ENCODE measurements at regions not wholly inside any gene's neighbourhood (a gene's known extent, or its start where the extent isn't known, plus 50 kb on each side); places are given as distances from the start of the nearest gene placed in this dataset.
"Not testable (repeated sequence)": the region's sequence is repeated elsewhere in the genome, so short reads cannot be mapped to it uniquely, and the experiment has no call there.

DNA sequence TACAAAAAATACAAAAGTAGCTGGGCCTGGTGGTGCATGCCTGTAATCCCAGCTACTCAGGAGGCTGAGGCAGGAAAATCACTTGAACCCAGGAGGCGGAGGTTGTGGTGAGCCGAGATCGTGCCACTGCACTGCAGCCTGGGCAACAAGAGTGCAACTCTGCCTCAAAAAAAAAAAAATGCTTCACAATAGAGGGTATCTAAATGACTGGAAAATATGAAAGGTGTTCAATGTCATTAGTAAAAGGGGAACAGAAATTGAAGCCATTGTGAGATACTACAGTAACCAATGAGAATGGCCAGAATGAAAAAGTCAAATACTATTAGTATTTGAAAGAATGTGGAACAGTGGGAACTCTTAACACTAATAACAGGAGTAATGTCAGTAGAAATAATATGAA is 96.1 kb upstream of the FAM241A start:
- H3K9me3 ChIP-seq (ENCODE audit: control insufficient read depth in 5 of 5, low read length in 5 of 5); H3K4me1 ChIP-seq (ENCODE audit: control insufficient read depth in 5 of 5, insufficient read depth in 5 of 5, low read length in 5 of 5); H3K27me3 ChIP-seq (ENCODE audit: control insufficient read depth in 5 of 5, insufficient read depth in 4 of 5, low read length in 5 of 5); H3K36me3 ChIP-seq (ENCODE audit: control insufficient read depth in 5 of 5, insufficient read depth in 5 of 5, low read length in 5 of 5); H3K9ac ChIP-seq (ENCODE audit: low read length in 5 of 5); H3K4me3 ChIP-seq (ENCODE audit: low read depth in 1 of 5, low read length in 5 of 5); H3K27ac ChIP-seq (ENCODE audit: low read depth, low read length): not testable (repeated sequence)

DNA sequence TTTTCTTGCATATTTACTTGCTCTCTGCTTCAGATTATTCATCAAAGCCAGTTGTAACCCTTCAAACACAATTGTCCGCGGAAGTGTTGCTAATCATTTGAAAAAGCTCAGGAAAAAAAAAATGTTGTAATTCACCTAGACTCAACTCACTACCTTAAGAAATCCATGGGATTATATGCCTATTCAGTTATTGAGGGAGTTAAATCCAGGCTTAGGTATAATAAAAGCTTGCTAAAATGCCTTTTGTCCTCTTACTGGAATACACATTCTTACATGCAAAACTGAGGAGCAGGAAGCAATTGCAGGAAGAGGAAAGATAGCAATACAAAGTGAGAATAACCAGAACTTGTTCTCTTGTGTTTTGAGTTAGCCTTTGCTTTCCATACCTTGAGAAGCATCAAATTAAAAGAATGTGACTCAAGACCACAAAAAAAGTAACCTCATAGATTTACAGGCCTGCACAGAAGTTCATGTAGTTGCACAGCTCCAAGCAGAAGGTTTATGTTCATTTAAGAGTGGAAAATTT is 91.4 kb upstream of the FAM241A start:
- Histone ChIP-seq H3K27me3 (ENCODE audit: control insufficient read depth in 5 of 5, insufficient read depth in 4 of 5, low read length in 5 of 5) (no peaks in the 10 kb centered on the region), H3K4me1 (ENCODE audit: control insufficient read depth in 5 of 5, insufficient read depth in 5 of 5, low read length in 5 of 5) (no peaks in the 10 kb centered on the region), H3K36me3 (ENCODE audit: control insufficient read depth in 5 of 5, insufficient read depth in 5 of 5, low read length in 5 of 5) (no peaks in the 10 kb centered on the region), H3K4me3 (ENCODE audit: low read depth in 1 of 5, low read length in 5 of 5) (no peak overlapping the region), H3K9me3 (ENCODE audit: control insufficient read depth in 5 of 5, low read length in 5 of 5) (no peaks in the 10 kb centered on the region), H3K9ac (ENCODE audit: low read length in 5 of 5) (no peak overlapping the region), H3K27ac (ENCODE audit: low read depth, low read length) (no peak overlapping the region)

GRCh38 chr4:112055100-112055499 is 90.2 kb upstream of the FAM241A start:
- Histone ChIP-seq H3K27me3 (ENCODE audit: control insufficient read depth in 5 of 5, insufficient read depth in 4 of 5, low read length in 5 of 5) (no peaks in the 10 kb centered on the region), H3K9ac (ENCODE audit: low read length in 5 of 5) (no peak overlapping the region), H3K27ac (ENCODE audit: low read depth, low read length) (no peak overlapping the region), H3K4me1 (ENCODE audit: control insufficient read depth in 5 of 5, insufficient read depth in 5 of 5, low read length in 5 of 5) (no peaks in the 10 kb centered on the region), H3K4me3 (ENCODE audit: low read depth in 1 of 5, low read length in 5 of 5) (no peak overlapping the region), H3K9me3 (ENCODE audit: control insufficient read depth in 5 of 5, low read length in 5 of 5) (no peaks in the 10 kb centered on the region), H3K36me3 (ENCODE audit: control insufficient read depth in 5 of 5, insufficient read depth in 5 of 5, low read length in 5 of 5) (no peaks in the 10 kb centered on the region)

- H3K27me3 ChIP-seq (ENCODE audit: control insufficient read depth in 5 of 5, insufficient read depth in 4 of 5, low read length in 5 of 5), result no peaks in the 10 kb centered on the region
- H3K36me3 ChIP-seq (ENCODE audit: control insufficient read depth in 5 of 5, insufficient read depth in 5 of 5, low read length in 5 of 5), result no peaks in the 10 kb centered on the region
- H3K27ac ChIP-seq (ENCODE audit: low read depth, low read length), result no peak overlapping the region
- H3K9ac ChIP-seq (ENCODE audit: low read length in 5 of 5), result no peak overlapping the region
- H3K4me3 ChIP-seq (ENCODE audit: low read depth in 1 of 5, low read length in 5 of 5), result no peak overlapping the region
- H3K9me3 ChIP-seq (ENCODE audit: control insufficient read depth in 5 of 5, low read length in 5 of 5), result no peaks in the 10 kb centered on the region
- no peaks in the 10 kb centered on the region for H3K4me1 ChIP-seq (ENCODE audit: control insufficient read depth in 5 of 5, insufficient read depth in 5 of 5, low read length in 5 of 5)
Observed at GRCh38 chr4:112057470-112057869, 87.8 kb upstream of the FAM241A start.

DNA sequence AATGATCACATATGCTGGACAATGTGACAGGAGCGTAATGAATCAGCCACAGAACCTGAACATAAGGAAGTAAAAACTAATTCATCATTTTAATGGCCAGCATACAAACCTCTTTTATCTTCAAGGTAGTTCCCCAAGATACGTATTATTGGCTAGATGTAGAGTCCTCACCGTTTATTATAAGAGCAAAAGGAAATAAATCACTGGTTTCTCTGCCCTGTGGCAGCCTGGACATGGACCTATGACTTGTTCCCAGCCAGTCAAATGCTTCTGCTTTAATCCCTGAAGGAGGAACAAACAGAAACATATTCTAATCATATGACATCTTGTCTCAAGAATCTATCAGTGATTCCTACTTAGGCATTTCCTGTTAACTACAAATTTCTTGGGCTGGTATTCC is 86.8 kb upstream of the FAM241A start:
- no peak overlapping the region for H3K4me3 ChIP-seq (ENCODE audit: low read depth in 1 of 5, low read length in 5 of 5)
- H3K27me3 ChIP-seq (ENCODE audit: control insufficient read depth in 5 of 5, insufficient read depth in 4 of 5, low read length in 5 of 5), result no peaks in the 10 kb centered on the region
- H3K4me1 ChIP-seq (ENCODE audit: control insufficient read depth in 5 of 5, insufficient read depth in 5 of 5, low read length in 5 of 5), result no peaks in the 10 kb centered on the region
- no peak overlapping the region for H3K9ac ChIP-seq (ENCODE audit: low read length in 5 of 5)
- no peaks in the 10 kb centered on the region for H3K9me3 ChIP-seq (ENCODE audit: control insufficient read depth in 5 of 5, low read length in 5 of 5)
- no peaks in the 10 kb centered on the region for H3K36me3 ChIP-seq (ENCODE audit: control insufficient read depth in 5 of 5, insufficient read depth in 5 of 5, low read length in 5 of 5)
- no peak overlapping the region for H3K27ac ChIP-seq (ENCODE audit: low read depth, low read length)

- Histone ChIP-seq H3K4me1 (ENCODE audit: control insufficient read depth in 5 of 5, insufficient read depth in 5 of 5, low read length in 5 of 5) (no peaks in the 10 kb centered on the region), H3K9ac (ENCODE audit: low read length in 5 of 5) (no peak overlapping the region), H3K4me3 (ENCODE audit: low read depth in 1 of 5, low read length in 5 of 5) (no peak overlapping the region)
Observed at GRCh38 chr4:112060212-112060611, 85.0 kb upstream of the FAM241A start.

GRCh38 chr4:112061207-112061817 is 83.9 kb upstream of the FAM241A start:
- H3K4me1 ChIP-seq (ENCODE audit: control insufficient read depth in 5 of 5, insufficient read depth in 5 of 5, low read length in 5 of 5), result no peaks in the 10 kb centered on the region
- H3K4me3 ChIP-seq (ENCODE audit: low read depth in 1 of 5, low read length in 5 of 5), result no peak overlapping the region
- H3K27ac ChIP-seq (ENCODE audit: low read depth, low read length), result no peak overlapping the region
- no peaks in the 10 kb centered on the region for H3K27me3 ChIP-seq (ENCODE audit: control insufficient read depth in 5 of 5, insufficient read depth in 4 of 5, low read length in 5 of 5)
- H3K9ac ChIP-seq (ENCODE audit: low read length in 5 of 5), result no peak overlapping the region
- no peaks in the 10 kb centered on the region for H3K9me3 ChIP-seq (ENCODE audit: control insufficient read depth in 5 of 5, low read length in 5 of 5)
- H3K36me3 ChIP-seq (ENCODE audit: control insufficient read depth in 5 of 5, insufficient read depth in 5 of 5, low read length in 5 of 5), result no peaks in the 10 kb centered on the region

More at GRCh38 chr4:112060212-112060611, 85.0 kb upstream of the FAM241A start:
- no peaks in the 10 kb centered on the region for H3K36me3 ChIP-seq (ENCODE audit: control insufficient read depth in 5 of 5, insufficient read depth in 5 of 5, low read length in 5 of 5)
- no peak overlapping the region for H3K27ac ChIP-seq (ENCODE audit: low read depth, low read length)
- H3K27me3 ChIP-seq (ENCODE audit: control insufficient read depth in 5 of 5, insufficient read depth in 4 of 5, low read length in 5 of 5), result no peaks in the 10 kb centered on the region
- H3K9me3 ChIP-seq (ENCODE audit: control insufficient read depth in 5 of 5, low read length in 5 of 5), result no peaks in the 10 kb centered on the region

DNA sequence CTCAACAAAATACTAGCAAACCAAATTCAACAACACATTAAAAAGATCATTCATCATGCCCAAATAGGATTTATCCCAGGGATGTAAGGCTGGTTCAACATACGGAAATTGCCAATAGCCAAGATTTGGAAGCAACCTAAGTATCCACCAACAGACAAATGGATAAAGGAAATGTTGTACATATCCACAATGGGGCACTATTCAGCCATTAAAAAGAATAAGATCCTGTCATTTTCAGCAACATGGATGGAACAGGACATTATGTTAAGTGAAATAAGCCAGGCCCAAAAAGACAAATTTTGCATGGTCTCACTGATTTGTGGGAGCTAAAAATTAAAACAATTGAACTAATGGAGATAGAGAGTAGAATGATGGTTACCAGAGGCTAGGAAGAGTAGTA is 82.0 kb upstream of the FAM241A start:
- H3K4me3 ChIP-seq (ENCODE audit: low read depth in 1 of 5, low read length in 5 of 5), result no peak overlapping the region
- H3K27me3 ChIP-seq (ENCODE audit: control insufficient read depth in 5 of 5, insufficient read depth in 4 of 5, low read length in 5 of 5), result no peaks in the 10 kb centered on the region
- H3K9me3 ChIP-seq (ENCODE audit: control insufficient read depth in 5 of 5, low read length in 5 of 5), result no peaks in the 10 kb centered on the region
- no peaks in the 10 kb centered on the region for H3K4me1 ChIP-seq (ENCODE audit: control insufficient read depth in 5 of 5, insufficient read depth in 5 of 5, low read length in 5 of 5)
- no peak overlapping the region for H3K9ac ChIP-seq (ENCODE audit: low read length in 5 of 5)
- H3K36me3 ChIP-seq (ENCODE audit: control insufficient read depth in 5 of 5, insufficient read depth in 5 of 5, low read length in 5 of 5), result no peaks in the 10 kb centered on the region
- H3K27ac ChIP-seq (ENCODE audit: low read depth, low read length), result no peak overlapping the region

DNA sequence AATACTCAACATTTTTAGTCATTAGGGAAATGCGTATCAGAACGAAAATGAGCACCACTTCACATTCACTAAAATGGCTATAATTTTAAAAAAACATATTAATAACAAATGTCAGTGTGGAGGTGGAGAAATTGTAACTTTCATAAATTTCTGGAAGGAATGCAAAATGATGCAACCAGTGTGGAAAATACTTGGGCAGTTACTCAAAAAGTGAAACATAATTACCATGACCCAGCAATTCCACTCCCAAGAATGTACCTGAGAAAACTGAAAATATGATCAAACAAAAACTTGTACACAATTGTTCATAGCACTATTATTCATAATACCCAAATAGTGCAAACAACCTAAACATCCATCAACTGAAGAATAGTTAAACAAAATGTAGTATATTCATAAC is 76.1 kb upstream of the FAM241A start:
- Histone ChIP-seq H3K4me3 (ENCODE audit: low read depth in 1 of 5, low read length in 5 of 5) (no peak overlapping the region), H3K9ac (ENCODE audit: low read length in 5 of 5) (no peak overlapping the region), H3K27ac (ENCODE audit: low read depth, low read length) (no peak overlapping the region), H3K27me3 (ENCODE audit: control insufficient read depth in 5 of 5, insufficient read depth in 4 of 5, low read length in 5 of 5) (no peaks in the 10 kb centered on the region), H3K9me3 (ENCODE audit: control insufficient read depth in 5 of 5, low read length in 5 of 5) (peaks cover 0 to 3% (median 0%) of the 10 kb centered on the region in 5 donors), H3K4me1 (ENCODE audit: control insufficient read depth in 5 of 5, insufficient read depth in 5 of 5, low read length in 5 of 5) (no peaks in the 10 kb centered on the region), H3K36me3 (ENCODE audit: control insufficient read depth in 5 of 5, insufficient read depth in 5 of 5, low read length in 5 of 5) (no peaks in the 10 kb centered on the region)

GRCh38 chr4:112073181-112073580 is 72.1 kb upstream of the FAM241A start:
- Histone ChIP-seq H3K27ac (ENCODE audit: low read depth, low read length) (no peak overlapping the region), H3K36me3 (ENCODE audit: control insufficient read depth in 5 of 5, insufficient read depth in 5 of 5, low read length in 5 of 5) (no peaks in the 10 kb centered on the region), H3K9ac (ENCODE audit: low read length in 5 of 5) (no peak overlapping the region), H3K27me3 (ENCODE audit: control insufficient read depth in 5 of 5, insufficient read depth in 4 of 5, low read length in 5 of 5) (no peaks in the 10 kb centered on the region), H3K4me3 (ENCODE audit: low read depth in 1 of 5, low read length in 5 of 5) (no peak overlapping the region), H3K9me3 (ENCODE audit: control insufficient read depth in 5 of 5, low read length in 5 of 5) (peaks cover 0 to 3% (median 0%) of the 10 kb centered on the region in 5 donors), H3K4me1 (ENCODE audit: control insufficient read depth in 5 of 5, insufficient read depth in 5 of 5, low read length in 5 of 5) (peaks cover 0 to 5% (median 0%) of the 10 kb centered on the region in 5 donors)

Data from subcutaneous abdominal adipose tissue (tissue), 5 donors.